Activated T-cell treated with anti-CD3 and anti-CD28 coated beads, Interleukin-2, amount 50 U/mL, for 24 hours (primary cell): ENCODE measurements at regions not wholly inside any gene's neighbourhood (a gene's known extent, or its start where the extent isn't known, plus 50 kb on each side); places are given as distances from the start of the nearest gene placed in this dataset.
A peak's percentile ranks its signal among the peaks of the same experiment; 100 is the strongest.
"Not testable (repeated sequence)": the region's sequence is repeated elsewhere in the genome, so short reads cannot be mapped to it uniquely, and the experiment has no call there.

Experiments used
- DNase-seq: peaks from one replicate; pipeline ENCODE4 v3.0.0-alpha.2; 2020
- H3K27ac Mint-ChIP-seq: 2 replicates; pipeline ENCODE4 v1.8.0; 2020; ENCODE audit warnings: mild to moderate bottlenecking, mixed read lengths
- H3K27me3 Mint-ChIP-seq: 2 replicates; pipeline ENCODE4 v1.8.0; 2020; ENCODE audit warnings: mixed read lengths
- H3K36me3 Mint-ChIP-seq: 2 replicates; pipeline ENCODE4 v1.8.0; 2020; ENCODE audit warnings: low read depth, mixed read lengths
- H3K4me1 Mint-ChIP-seq: 2 replicates; pipeline ENCODE4 v1.8.0; 2020; ENCODE audit warnings: low read depth, mixed read lengths
- H3K4me3 Mint-ChIP-seq: 2 replicates; pipeline ENCODE4 v1.8.0; 2020; ENCODE audit warnings: mild to moderate bottlenecking, moderate library complexity, mixed read lengths
- H3K9me3 Mint-ChIP-seq: 2 replicates; pipeline ENCODE4 v1.8.0; 2020; ENCODE audit warnings: mixed read lengths

DNA sequence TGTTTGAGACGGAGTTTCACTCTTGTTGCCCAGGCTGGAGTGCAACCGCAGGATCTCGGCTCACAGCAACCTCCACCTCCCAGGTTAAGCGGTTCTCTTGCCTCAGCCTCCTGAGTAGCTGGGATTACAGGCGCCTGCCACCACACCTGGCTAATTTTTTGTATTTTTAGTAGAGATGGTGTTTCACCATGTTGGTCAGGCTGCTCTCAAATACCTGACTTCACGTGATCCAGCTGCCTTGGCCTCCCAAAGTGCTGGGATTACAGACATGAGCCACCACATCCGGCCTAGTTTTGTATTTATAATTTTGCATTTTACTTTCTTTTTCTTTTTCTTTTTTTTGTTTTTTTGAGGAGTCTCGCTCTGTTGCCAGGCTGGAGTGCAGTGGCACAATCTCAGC, 85.3 kb upstream of the LARP1 start:
- H3K4me3 Mint-ChIP-seq, DNase-seq, H3K36me3 Mint-ChIP-seq: not testable (repeated sequence)

GRCh38 chr5:154669402-154669801, 85.8 kb upstream of the LARP1 start:
- Mint-ChIP-seq H3K27me3 (no peaks in the 10 kb centered on the region), H3K4me3 (no peak overlapping the region), H3K27ac (no peak overlapping the region), H3K4me1 (no peaks in the 10 kb centered on the region), H3K9me3 (peaks cover 9% of the 10 kb centered on the region), H3K36me3 (no peaks in the 10 kb centered on the region)
- DNase-seq = no peak

More for the DNA sequence above, 85.3 kb upstream of the LARP1 start:
- H3K9me3 Mint-ChIP-seq, H3K27ac Mint-ChIP-seq, H3K27me3 Mint-ChIP-seq, H3K4me1 Mint-ChIP-seq: not testable (repeated sequence)

DNA sequence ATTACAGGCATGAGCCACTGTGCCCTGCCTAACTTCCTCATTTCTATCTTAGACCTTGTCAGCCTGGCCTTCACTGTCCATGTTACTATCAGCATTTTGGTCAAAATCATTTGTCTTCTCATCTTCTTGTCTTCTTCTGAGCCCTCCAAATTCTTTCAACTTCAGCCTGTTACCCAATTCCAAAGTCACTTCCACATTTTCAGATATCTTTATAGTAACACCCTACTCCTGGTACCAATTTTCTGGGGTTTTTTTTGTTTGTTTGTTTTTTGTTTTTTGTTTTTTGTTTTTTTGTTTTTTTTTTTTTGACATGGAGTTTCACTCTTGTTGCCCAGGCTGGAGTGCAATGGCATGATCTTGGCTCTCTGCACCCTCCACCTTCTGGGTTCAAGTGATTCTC, 90.3 kb upstream of the LARP1 start:
- Mint-ChIP-seq H3K27me3 (no peaks in the 10 kb centered on the region), H3K4me3 (no peak overlapping the region)

GRCh38 chr5:154663424-154663823, 91.8 kb upstream of the LARP1 start:
- H3K4me3 Mint-ChIP-seq = no peak overlapping the region
- no peaks in the 10 kb centered on the region for H3K36me3 Mint-ChIP-seq
- peaks cover 13% of the 10 kb centered on the region for H3K9me3 Mint-ChIP-seq
- no peak overlapping the region for H3K27ac Mint-ChIP-seq
- no peaks in the 10 kb centered on the region for H3K4me1 Mint-ChIP-seq
- no peak for DNase-seq
- H3K27me3 Mint-ChIP-seq = no peaks in the 10 kb centered on the region

More for the DNA sequence above, 90.3 kb upstream of the LARP1 start:
- DNase-seq = no peak
- Mint-ChIP-seq H3K4me1 (no peaks in the 10 kb centered on the region), H3K36me3 (no peaks in the 10 kb centered on the region), H3K9me3 (peaks cover 13% of the 10 kb centered on the region), H3K27ac (no peak overlapping the region)

DNA sequence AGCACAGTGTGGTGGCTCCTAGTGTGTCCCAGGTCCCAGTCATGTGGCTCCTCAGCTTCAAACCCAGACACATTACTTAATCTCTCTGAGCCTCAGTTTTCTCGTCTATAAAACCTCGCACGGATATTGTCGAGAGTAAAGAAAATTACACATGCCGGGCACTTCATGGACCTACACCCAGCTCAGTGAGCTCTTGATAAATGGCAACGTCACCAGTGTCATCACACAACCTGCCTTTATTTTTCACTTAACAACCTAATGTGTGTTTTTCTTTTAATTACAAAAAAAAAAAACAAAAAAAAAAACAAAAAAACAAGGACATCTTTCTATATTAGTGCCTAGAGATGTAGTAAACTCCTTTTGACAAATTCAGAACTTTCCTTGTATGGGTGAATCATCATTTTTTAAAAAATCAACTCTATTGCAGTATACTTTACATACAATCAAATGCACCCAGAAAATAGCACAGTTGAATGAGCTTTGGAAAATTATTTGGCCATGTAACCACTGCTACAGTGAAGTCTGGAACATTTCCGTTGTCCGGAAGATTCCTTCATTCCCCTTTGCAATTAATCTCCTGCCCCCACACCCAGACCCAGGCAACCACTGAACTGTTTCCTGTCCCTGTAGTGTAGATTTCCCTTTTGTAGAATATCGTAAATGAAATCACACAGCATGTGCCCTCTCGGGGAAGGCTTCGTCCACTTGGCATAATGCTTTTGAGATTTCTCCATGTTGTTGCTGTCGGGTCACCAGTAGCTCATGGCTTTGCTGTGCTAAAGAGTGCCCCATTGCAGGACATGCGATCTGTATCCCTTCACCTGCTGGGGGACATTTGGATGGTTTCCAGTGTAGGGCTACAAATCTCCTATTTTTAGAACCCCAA, 100.4 kb upstream of the LARP1 start:
- Mint-ChIP-seq H3K36me3 (no peaks in the 10 kb centered on the region), H3K4me1 (peaks cover 11% of the 10 kb centered on the region), H3K27me3 (no peaks in the 10 kb centered on the region), H3K27ac (peak overlapping the region; percentile 61), H3K4me3 (no peak overlapping the region), H3K9me3 (no peaks in the 10 kb centered on the region)
- DNase-seq = no peak

GRCh38 chr5:154653764-154654485, 101.3 kb upstream of the LARP1 start:
- Mint-ChIP-seq H3K27ac (peak overlapping the region; percentile 61), H3K27me3 (no peaks in the 10 kb centered on the region), H3K4me1 (peaks cover 11% of the 10 kb centered on the region), H3K4me3 (no peak overlapping the region), H3K9me3 (no peaks in the 10 kb centered on the region), H3K36me3 (no peaks in the 10 kb centered on the region)
- no peak for DNase-seq

DNA sequence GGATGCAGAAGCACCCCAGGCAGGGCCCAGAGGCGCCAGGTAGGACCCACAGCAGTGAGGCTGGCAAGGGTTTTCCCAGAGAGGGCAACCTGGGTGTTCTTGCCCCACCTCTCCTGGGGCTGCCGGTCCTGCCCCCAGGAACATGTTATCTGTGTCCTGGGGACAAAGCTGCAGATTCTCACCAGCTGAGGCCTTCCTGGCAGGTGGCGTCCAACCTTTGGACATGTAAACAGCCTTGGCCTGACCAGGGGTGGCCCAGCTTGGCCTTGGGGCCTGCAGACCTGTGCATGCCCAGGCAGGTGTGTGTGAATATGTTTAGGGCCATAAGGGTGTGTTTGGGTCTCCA, 101.8 kb upstream of the LARP1 start:
- no peak overlapping the region for H3K4me3 Mint-ChIP-seq
- peaks cover 11% of the 10 kb centered on the region for H3K4me1 Mint-ChIP-seq
- H3K36me3 Mint-ChIP-seq = no peaks in the 10 kb centered on the region

DNA sequence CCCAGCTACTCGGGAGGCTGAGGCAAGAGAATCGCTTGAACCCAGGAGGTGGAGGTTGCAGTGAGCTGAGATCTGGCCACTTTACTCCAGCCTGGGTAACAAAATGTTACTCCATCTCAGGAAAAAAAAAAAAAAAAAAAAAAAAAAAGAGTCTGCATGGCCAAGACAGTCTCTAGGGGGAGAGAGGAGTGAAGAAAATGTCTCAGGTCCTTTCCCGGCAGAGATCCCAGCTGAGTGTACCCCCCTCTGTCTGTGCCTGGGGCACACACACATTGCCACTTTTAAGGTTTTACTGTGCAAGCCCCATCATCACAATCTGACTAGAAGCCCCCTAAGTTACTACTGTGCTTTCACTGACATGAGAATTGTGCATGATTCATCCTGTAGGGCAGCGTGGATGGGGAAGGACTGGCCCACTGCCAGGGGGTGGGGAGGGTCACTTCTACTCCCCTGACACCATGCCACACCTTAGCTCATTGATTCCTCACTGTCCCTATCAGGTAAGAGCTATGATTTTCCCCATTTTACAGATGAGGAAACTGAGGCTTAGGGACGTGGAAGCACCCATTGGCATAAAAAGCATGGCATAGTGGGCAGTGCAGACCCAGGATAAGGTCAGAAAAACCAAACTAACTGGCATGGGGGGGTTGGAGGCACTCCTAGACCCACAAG, 102.3 kb upstream of the LARP1 start:
- no peak overlapping the region for H3K4me3 Mint-ChIP-seq
- DNase-seq = no peak
- H3K27me3 Mint-ChIP-seq = peaks cover 4% of the 10 kb centered on the region
- H3K4me1 Mint-ChIP-seq = peaks cover 12% of the 10 kb centered on the region
- no peaks in the 10 kb centered on the region for H3K36me3 Mint-ChIP-seq
- H3K27ac Mint-ChIP-seq = no peak overlapping the region
- H3K9me3 Mint-ChIP-seq = no peaks in the 10 kb centered on the region

More for the DNA sequence above, 101.8 kb upstream of the LARP1 start:
- H3K27me3 Mint-ChIP-seq = peaks cover 3% of the 10 kb centered on the region
- H3K9me3 Mint-ChIP-seq = no peaks in the 10 kb centered on the region
- no peak for DNase-seq
- H3K27ac Mint-ChIP-seq = no peak overlapping the region

DNA sequence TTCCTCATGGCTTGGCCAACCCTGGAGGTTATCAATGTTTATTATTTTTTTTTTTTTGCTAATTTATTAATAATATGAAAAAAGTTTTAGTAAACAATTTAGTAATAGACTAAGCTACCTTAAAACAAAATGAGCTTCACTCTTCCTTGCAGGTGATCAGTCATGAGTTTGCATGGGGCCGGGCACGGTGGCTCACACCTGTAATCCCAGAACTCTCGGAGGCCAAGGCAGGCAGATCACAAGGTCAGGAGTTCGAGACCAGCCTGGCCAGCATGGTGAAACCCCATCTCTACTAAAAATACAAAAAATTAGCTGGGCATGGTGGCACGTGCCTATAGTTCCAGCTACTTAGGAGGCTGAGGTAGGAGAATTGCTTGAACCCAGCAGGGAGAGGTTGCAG, 103.4 kb upstream of the LARP1 start:
- DNase-seq, H3K36me3 Mint-ChIP-seq, H3K9me3 Mint-ChIP-seq, H3K27ac Mint-ChIP-seq, H3K4me3 Mint-ChIP-seq: not testable (repeated sequence)
- H3K27me3 Mint-ChIP-seq = peaks cover 15% of the 10 kb centered on the region
- peaks cover 23% of the 10 kb centered on the region for H3K4me1 Mint-ChIP-seq

- DNase-seq = no peak
- Mint-ChIP-seq H3K36me3 (no peaks in the 10 kb centered on the region), H3K4me3 (no peak overlapping the region), H3K27ac (no peak overlapping the region), H3K27me3 (peaks cover 20% of the 10 kb centered on the region), H3K9me3 (peaks cover 4% of the 10 kb centered on the region), H3K4me1 (peaks cover 16% of the 10 kb centered on the region)
Measured at GRCh38 chr5:154648706-154649105, 106.5 kb upstream of the LARP1 start.

GRCh38 chr5:154648229-154648628, 106.9 kb upstream of the LARP1 start:
- no peak overlapping the region for H3K4me3 Mint-ChIP-seq
- peaks cover 20% of the 10 kb centered on the region for H3K27me3 Mint-ChIP-seq
- no peaks in the 10 kb centered on the region for H3K36me3 Mint-ChIP-seq
- no peak for DNase-seq
- peaks cover 16% of the 10 kb centered on the region for H3K4me1 Mint-ChIP-seq
- H3K27ac Mint-ChIP-seq = no peak overlapping the region
- peaks cover 8% of the 10 kb centered on the region for H3K9me3 Mint-ChIP-seq

DNA sequence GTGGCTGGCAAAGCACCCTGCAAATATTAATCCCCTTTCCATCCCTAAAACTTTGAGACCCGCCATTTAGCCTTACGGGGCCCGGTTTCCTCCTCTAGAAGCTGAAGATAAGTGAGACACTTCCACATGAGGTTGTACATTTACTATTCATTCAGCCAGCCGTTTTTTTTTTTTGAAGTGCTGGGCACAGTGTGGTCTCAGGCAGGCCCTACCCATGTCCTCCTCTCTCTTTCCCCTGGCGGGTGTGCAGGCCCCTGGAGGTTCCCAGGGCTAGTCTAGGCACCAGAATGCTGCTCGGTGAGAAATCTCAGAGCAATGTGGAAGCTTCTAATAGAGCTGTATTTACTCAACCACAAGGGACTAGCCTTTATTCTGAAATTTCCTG, 107.4 kb upstream of the LARP1 start:
- Mint-ChIP-seq H3K36me3 (no peaks in the 10 kb centered on the region), H3K4me3 (peak overlapping the region; percentile 68), H3K27me3 (peaks cover 20% of the 10 kb centered on the region), H3K27ac (no peak overlapping the region), H3K9me3 (peaks cover 8% of the 10 kb centered on the region), H3K4me1 (peaks cover 16% of the 10 kb centered on the region)
- DNase-seq = no peak

GRCh38 chr5:154647114-154647760, 107.9 kb upstream of the LARP1 start:
- peak overlapping the region; percentile 68 for H3K4me3 Mint-ChIP-seq
- H3K36me3 Mint-ChIP-seq = no peaks in the 10 kb centered on the region
- DNase-seq = peak; percentile 50
- H3K4me1 Mint-ChIP-seq = peaks cover 16% of the 10 kb centered on the region
- H3K27me3 Mint-ChIP-seq = peaks cover 20% of the 10 kb centered on the region
- H3K9me3 Mint-ChIP-seq = peaks cover 8% of the 10 kb centered on the region
- no peak overlapping the region for H3K27ac Mint-ChIP-seq

GRCh38 chr5:154646745-154647113, 108.4 kb upstream of the LARP1 start:
- H3K27me3 Mint-ChIP-seq = peaks cover 25% of the 10 kb centered on the region
- H3K27ac Mint-ChIP-seq = no peak overlapping the region
- H3K9me3 Mint-ChIP-seq = peaks cover 8% of the 10 kb centered on the region
- no peak for DNase-seq
- H3K36me3 Mint-ChIP-seq = no peaks in the 10 kb centered on the region
- H3K4me1 Mint-ChIP-seq = peaks cover 16% of the 10 kb centered on the region
- peak overlapping the region; percentile 68 for H3K4me3 Mint-ChIP-seq
